Activated CD8-positive, alpha-beta memory T cell treated with anti-CD3 and anti-CD28 coated beads for 1 hour (primary cell): ENCODE measurements at regions not wholly inside any gene's neighbourhood (a gene's known extent, or its start where the extent isn't known, plus 50 kb on each side); places are given as distances from the start of the nearest gene placed in this dataset.

Source experiments
- DNase-seq, 2 donors: peaks; one replicate each; pipeline ENCODE4 v3.0.0-alpha.2; 2020; ENCODE audit warnings: low read depth in 1 of 2; ENCODE audit errors: extremely low read depth in 1 of 2

GRCh38 chr4:155564880-155565279 is 101.8 kb upstream of the GUCY1A1 start:
- DNase-seq: no peak

- no peak for DNase-seq
Observed at GRCh38 chr4:155564086-155564485, 102.6 kb upstream of the GUCY1A1 start.

- no peak for DNase-seq
Observed at GRCh38 chr4:155559915-155560314, 106.7 kb upstream of the GUCY1A1 start.

- DNase-seq: no peak
Observed at GRCh38 chr4:155552180-155552579, 114.5 kb upstream of the GUCY1A1 start.

- DNase-seq: no peak
Observed at GRCh38 chr4:155548173-155548572, 118.5 kb upstream of the GUCY1A1 start.

- DNase-seq: no peak
Observed at GRCh38 chr4:155546451-155546850, 120.2 kb upstream of the GUCY1A1 start.

GRCh38 chr4:155545456-155545855 is 121.2 kb upstream of the GUCY1A1 start:
- DNase-seq: no peak

GRCh38 chr4:155544547-155544946 is 122.1 kb upstream of the GUCY1A1 start:
- DNase-seq: no peak

- DNase-seq: no peak
Observed at GRCh38 chr4:155543126-155543765, 123.4 kb upstream of the GUCY1A1 start.

- no peak for DNase-seq
Observed at GRCh38 chr4:155542415-155542814, 124.2 kb upstream of the GUCY1A1 start.

- no peak for DNase-seq
Observed at GRCh38 chr4:155541716-155542115, 124.9 kb upstream of the GUCY1A1 start.

GRCh38 chr4:155540698-155541097 is 126.0 kb upstream of the GUCY1A1 start:
- DNase-seq: no peak

- DNase-seq: no peak
Observed at GRCh38 chr4:155539746-155540145, 126.9 kb upstream of the GUCY1A1 start.

GRCh38 chr4:155535802-155536454 is 130.7 kb upstream of the GUCY1A1 start:
- DNase-seq: no peak

- no peak for DNase-seq
Observed at GRCh38 chr4:155532373-155533085, 134.1 kb upstream of the GUCY1A1 start.

GRCh38 chr4:155530857-155531256 is 135.8 kb upstream of the GUCY1A1 start:
- DNase-seq: no peak

GRCh38 chr4:155530290-155530689 is 136.4 kb upstream of the GUCY1A1 start:
- no peak for DNase-seq

- no peak for DNase-seq
Observed at GRCh38 chr4:155529716-155530115, 136.9 kb upstream of the GUCY1A1 start.

GRCh38 chr4:155529272-155529671 is 137.4 kb upstream of the GUCY1A1 start:
- DNase-seq: no peak

- DNase-seq: no peak
Observed at GRCh38 chr4:155526452-155527169, 140.0 kb upstream of the GUCY1A1 start.

GRCh38 chr4:155524926-155525455 is 141.7 kb upstream of the GUCY1A1 start:
- DNase-seq: no peak
